Activated CD8-positive, alpha-beta T cell treated with anti-CD3 and anti-CD28 coated beads for 36 hours (primary cell): ENCODE measurements at regions not wholly inside any gene's neighbourhood (a gene's known extent, or its start where the extent isn't known, plus 50 kb on each side); places are given as distances from the start of the nearest gene placed in this dataset.

Experiments
- ATAC-seq: fragments of 200-7000 bp; cut with Tn5 transposase; one replicate; pipeline ENCODE4 v1.10.0; 2021; ENCODE audit warnings: mild to moderate bottlenecking, moderate library complexity
- CTCF ChIA-PET: fragments of 350-600 bp; sonication (Branson Sonifier 250); formaldehyde crosslinking; loops from one replicate; lab custom pipeline; 2021; ENCODE audit warnings: antibody characterized with exemption; lab: Charles Lee
- POLR2A ChIA-PET: fragments of 350-600 bp; sonication (Branson Sonifier 250); formaldehyde crosslinking; loops from one replicate; lab custom pipeline; 2021; ENCODE audit warnings: antibody characterized with exemption; lab: Charles Lee
- DNase-seq: peaks from one replicate; pipeline ENCODE4 v3.0.0-alpha.2; 2020
- H3K27ac Mint-ChIP-seq: one replicate; pipeline ENCODE4 v1.8.0; 2021; ENCODE audit warnings: mild to moderate bottlenecking, mixed read lengths
- H3K27me3 Mint-ChIP-seq: one replicate; pipeline ENCODE4 v1.8.0; 2021; ENCODE audit warnings: mixed read lengths
- H3K36me3 Mint-ChIP-seq: one replicate; pipeline ENCODE4 v1.8.0; 2021; ENCODE audit warnings: low read depth, mixed read lengths
- H3K4me1 Mint-ChIP-seq: one replicate; pipeline ENCODE4 v1.8.0; 2021; ENCODE audit warnings: low read depth, mixed read lengths
- H3K4me3 Mint-ChIP-seq: one replicate; pipeline ENCODE4 v1.8.0; 2021; ENCODE audit warnings: mild to moderate bottlenecking, moderate library complexity, mixed read lengths
- H3K9me3 Mint-ChIP-seq: one replicate; pipeline ENCODE4 v1.8.0; 2021; ENCODE audit warnings: mixed read lengths
- intact Hi-C: fragments of 100-400 bp; cut with micrococcal nuclease; formaldehyde crosslinking; loops from one replicate; pipeline ENCODE4 v1.10.0; 2022
- TF ChIP-seq, protein P1 (sequence below): fragments of 200-600 bp; IDR thresholded peaks from one replicate; pipeline ENCODE4 v1.8.0; 2022; ENCODE audit warnings: antibody characterized with exemption, mild to moderate bottlenecking

DNA sequence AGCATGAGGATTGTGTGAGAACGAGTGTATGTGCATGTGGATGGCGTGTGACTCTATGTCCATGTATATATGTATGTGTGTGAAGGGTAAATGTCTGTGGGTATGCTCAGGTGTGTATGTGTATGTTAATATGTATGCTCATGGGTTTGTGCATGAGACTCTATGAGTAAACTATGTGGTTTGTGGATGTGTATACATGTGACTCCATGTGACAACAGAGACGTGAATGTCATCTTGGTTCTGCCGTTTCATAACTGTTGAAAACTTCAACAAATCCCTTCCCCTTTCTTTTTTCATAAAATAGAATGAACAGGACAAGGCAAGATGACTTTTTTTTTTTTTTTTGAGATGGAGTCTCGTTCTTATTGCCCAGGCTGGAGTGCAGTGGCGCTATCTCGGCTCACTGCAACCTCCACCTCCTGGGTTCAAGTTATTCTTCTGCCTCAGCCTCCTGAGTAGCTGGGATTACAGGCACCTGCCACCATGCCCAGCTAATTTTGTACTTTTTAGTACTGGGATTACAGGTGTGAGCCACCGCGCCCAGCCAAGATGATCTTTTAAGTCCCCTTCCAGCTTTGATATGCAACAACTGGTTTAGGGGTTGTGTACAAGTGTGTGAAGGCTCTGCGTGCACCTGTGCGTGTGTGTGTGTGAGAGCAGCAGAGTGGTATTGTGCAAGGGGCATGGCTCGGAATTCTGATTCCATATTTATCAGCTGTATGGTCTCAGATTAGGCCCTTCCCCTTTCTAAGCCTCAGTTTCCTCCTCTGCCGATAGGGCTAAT, 106.3 kb downstream of the EBNA1BP2 start:
- peaks cover 6% of the 10 kb centered on the region for H3K4me1 Mint-ChIP-seq
- ChIA-PET POLR2A (no interaction called here), CTCF (interaction anchor here (2.3 to 3.9 kb wide), 3 partner anchors 8 to 152 kb away, joined by 13 to 21 read pairs (median 18); no protein-coding TSS in a partner anchor)

DNA sequence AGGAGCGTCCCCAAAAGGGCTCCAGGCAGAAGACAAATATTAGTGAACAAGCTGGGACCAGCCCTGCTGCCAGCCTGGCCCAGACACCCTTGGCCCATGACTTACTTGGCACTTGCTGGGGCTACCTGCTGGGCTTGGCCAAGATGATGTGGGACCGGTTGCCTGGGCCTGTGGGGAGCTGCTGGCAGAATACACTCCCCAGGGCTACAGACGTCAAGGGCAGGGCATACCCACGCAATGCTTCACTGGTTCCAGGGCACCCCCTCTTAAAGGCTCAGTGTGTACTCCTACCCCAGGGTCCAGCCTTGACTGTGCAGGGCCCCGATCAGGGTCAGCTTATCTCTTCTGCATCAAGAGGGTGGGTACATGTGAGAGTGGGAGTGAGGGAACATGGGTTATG, 106.5 kb upstream of the SLC2A1 start:
- no peak for DNase-seq
- Mint-ChIP-seq H3K27me3 (no peaks in the 10 kb centered on the region), H3K36me3 (no peaks in the 10 kb centered on the region), H3K9me3 (no peaks in the 10 kb centered on the region), H3K27ac (no peak overlapping the region), H3K4me1 (peaks cover 6% of the 10 kb centered on the region), H3K4me3 (no peak overlapping the region)
- ATAC-seq = no peak
- ChIA-PET CTCF (interaction anchor here (2.3 to 3.9 kb wide), 3 partner anchors 8 to 152 kb away, joined by 13 to 21 read pairs (median 18); no protein-coding TSS in a partner anchor), POLR2A (interaction anchor here (1.0 to 1.3 kb wide), 2 partner anchors 124 to 128 kb away, joined by 3 read pairs; no protein-coding TSS in a partner anchor)
- TF ChIP-seq, protein P1, sequence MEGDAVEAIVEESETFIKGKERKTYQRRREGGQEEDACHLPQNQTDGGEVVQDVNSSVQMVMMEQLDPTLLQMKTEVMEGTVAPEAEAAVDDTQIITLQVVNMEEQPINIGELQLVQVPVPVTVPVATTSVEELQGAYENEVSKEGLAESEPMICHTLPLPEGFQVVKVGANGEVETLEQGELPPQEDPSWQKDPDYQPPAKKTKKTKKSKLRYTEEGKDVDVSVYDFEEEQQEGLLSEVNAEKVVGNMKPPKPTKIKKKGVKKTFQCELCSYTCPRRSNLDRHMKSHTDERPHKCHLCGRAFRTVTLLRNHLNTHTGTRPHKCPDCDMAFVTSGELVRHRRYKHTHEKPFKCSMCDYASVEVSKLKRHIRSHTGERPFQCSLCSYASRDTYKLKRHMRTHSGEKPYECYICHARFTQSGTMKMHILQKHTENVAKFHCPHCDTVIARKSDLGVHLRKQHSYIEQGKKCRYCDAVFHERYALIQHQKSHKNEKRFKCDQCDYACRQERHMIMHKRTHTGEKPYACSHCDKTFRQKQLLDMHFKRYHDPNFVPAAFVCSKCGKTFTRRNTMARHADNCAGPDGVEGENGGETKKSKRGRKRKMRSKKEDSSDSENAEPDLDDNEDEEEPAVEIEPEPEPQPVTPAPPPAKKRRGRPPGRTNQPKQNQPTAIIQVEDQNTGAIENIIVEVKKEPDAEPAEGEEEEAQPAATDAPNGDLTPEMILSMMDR = no peak
- intact Hi-C loops = no loop called here

More for the DNA sequence above, 106.3 kb downstream of the EBNA1BP2 start:
- no peak overlapping the region for H3K4me3 Mint-ChIP-seq
- no peaks in the 10 kb centered on the region for H3K9me3 Mint-ChIP-seq
- no peaks in the 10 kb centered on the region for H3K27me3 Mint-ChIP-seq
- H3K27ac Mint-ChIP-seq = no peak overlapping the region
- intact Hi-C loops = no loop called here
- H3K36me3 Mint-ChIP-seq = no peaks in the 10 kb centered on the region
- ATAC-seq = no peak
- no peak for DNase-seq
- TF ChIP-seq, protein P1 = no peak

DNA sequence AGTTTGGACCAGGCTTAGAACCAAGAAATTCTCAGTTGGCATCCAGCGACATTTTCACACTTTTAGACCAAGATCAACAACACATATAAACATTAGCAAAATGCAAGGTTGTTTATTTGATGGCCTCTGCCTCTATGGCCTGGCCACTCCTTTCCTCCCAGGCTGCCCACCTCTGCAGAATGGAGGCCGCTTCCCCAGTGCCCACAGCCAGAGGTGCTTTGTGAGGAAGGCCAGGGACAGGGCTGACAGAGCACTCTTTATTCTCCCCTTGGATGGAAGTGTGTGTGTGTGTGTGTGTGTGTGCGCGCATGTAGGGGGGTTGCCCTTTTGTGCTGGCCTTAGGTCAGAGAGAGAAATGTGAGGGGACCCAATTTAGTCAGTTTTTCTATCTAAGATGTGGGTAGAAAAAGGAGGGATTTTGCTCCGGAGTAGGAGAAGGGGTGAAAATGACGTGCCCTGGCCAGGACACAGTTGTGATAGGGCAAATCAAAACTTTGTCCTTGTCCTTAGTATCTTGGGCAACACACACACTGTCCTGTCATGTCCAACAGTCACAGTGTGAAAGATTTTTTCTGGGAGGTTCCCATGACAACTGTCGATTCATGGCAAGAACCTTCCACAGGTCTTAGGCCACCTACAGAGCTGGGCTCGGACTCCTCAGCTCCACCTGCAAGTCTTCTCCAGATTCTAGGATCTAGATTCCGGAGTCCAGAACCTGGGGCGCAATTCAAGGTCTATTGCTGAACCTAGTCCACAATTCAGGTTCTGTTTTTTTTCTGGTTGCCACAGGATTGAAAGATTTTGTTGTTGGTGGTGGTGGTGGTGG, 104.9 kb upstream of the SLC2A1 start:
- DNase-seq = no peak
- no peak overlapping the region for H3K4me3 Mint-ChIP-seq
- TF ChIP-seq, protein P1 = no peak
- ATAC-seq = no peak
- no peak overlapping the region for H3K27ac Mint-ChIP-seq
- peaks cover 12% of the 10 kb centered on the region for H3K4me1 Mint-ChIP-seq
- ChIA-PET CTCF (interaction anchor here (2.3 to 3.9 kb wide), 4 partner anchors 9 to 150 kb away, joined by 13 to 24 read pairs (median 20); no protein-coding TSS in a partner anchor), POLR2A (interaction anchor here (1.1 to 1.3 kb wide), 2 partner anchors 126 to 218 kb away, joined by 3 read pairs; partner anchors contain the start of gene ZNF691)
- peaks cover 1% of the 10 kb centered on the region for H3K27me3 Mint-ChIP-seq
- no peaks in the 10 kb centered on the region for H3K9me3 Mint-ChIP-seq
- intact Hi-C loops = no loop called here
- H3K36me3 Mint-ChIP-seq = no peaks in the 10 kb centered on the region

DNA sequence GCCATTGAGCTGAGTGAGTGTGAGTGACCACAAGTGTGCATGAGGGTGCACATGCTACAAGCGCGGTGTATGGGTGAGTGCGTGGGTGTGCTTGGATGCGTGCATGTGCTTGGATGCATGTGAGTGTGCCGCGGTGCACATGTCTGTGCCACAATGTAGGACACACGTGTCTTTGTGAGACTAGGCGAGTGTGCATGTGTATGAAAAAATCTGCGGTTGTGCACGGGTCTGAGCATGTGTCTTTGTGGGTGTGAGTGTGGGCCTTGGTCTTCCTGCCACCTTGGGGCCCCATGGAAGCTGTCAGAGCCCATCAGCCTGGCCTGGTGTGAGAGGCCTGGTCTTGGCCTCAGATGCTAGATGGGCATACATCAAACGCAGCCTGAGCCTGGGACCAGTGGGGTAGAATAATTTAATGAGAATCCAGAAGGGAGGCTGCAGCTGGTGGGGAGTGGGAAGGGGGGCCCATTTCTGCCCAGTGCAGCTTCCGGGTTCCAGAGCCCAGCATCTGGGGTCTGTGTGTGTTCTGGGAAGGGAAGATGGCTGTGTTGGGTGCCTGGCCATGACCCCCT, 103.9 kb upstream of the SLC2A1 start:
- ATAC-seq (no peak), DNase-seq (no peak)
- peaks cover 3% of the 10 kb centered on the region for H3K36me3 Mint-ChIP-seq
- H3K27ac Mint-ChIP-seq = no peak overlapping the region
- no peaks in the 10 kb centered on the region for H3K9me3 Mint-ChIP-seq
- CTCF ChIA-PET = interaction anchor here (2.3 to 3.3 kb wide), 3 partner anchors 10 to 149 kb away, joined by 6 to 24 read pairs (median 14); no protein-coding TSS in a partner anchor
- H3K27me3 Mint-ChIP-seq = peaks cover 5% of the 10 kb centered on the region
- TF ChIP-seq, protein P1 = no peak
- intact Hi-C loops = no loop called here
- POLR2A ChIA-PET = no interaction called here
- no peak overlapping the region for H3K4me3 Mint-ChIP-seq
- H3K4me1 Mint-ChIP-seq = peaks cover 18% of the 10 kb centered on the region
